Glomerular endothelial cell (primary cell): ENCODE measurements at regions not wholly inside any gene's neighbourhood (a gene's known extent, or its start where the extent isn't known, plus 50 kb on each side); places are given as distances from the start of the nearest gene placed in this dataset.

Experiments
- DNase-seq: peaks from one replicate; pipeline ENCODE4 v3.0.0-alpha.2; 2011; ENCODE audit warnings: low read depth, low spot score; ENCODE audit errors: extremely low read depth

DNA sequence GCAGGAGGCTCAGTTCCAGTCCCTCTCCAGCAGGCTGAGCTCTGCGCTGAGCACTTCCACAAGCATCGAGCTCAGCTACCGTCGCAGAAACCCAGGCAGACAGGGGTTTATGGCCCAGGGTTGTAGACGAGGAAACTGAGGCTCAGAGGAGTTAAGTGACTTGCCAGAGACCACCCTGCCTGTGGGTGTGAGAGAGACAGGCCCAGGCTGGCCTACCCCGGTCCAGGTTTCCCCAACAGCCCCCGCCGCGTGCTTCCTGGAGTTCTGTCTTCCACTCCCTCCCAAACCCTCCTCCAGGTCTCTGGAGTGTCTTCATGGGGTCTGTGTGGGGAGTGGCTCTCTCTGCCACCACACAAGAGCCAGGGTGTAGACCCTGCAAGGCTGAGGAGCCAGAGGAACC lies 615.9 kb downstream of the PTPRU start:
- no peak for DNase-seq

DNA sequence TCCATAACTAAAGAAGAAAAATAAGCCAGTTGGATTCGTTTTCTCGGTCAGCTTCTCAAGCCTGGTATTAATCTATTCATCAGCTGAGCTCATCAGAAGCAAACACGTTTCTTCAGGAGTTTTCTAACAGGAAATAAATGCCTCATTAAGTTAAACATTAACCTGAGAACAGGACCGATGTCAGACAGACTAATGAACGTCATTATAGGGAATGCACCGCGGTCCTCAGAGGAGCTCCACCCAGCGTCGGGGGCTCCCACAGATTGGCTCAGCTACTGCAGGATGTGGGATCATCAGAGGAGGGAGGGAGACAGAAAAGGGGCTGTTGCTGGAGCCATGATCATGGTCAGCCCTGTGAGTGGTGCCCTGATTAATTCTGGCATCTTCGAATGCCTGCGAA lies 615.4 kb downstream of the PTPRU start:
- no peak for DNase-seq

DNA sequence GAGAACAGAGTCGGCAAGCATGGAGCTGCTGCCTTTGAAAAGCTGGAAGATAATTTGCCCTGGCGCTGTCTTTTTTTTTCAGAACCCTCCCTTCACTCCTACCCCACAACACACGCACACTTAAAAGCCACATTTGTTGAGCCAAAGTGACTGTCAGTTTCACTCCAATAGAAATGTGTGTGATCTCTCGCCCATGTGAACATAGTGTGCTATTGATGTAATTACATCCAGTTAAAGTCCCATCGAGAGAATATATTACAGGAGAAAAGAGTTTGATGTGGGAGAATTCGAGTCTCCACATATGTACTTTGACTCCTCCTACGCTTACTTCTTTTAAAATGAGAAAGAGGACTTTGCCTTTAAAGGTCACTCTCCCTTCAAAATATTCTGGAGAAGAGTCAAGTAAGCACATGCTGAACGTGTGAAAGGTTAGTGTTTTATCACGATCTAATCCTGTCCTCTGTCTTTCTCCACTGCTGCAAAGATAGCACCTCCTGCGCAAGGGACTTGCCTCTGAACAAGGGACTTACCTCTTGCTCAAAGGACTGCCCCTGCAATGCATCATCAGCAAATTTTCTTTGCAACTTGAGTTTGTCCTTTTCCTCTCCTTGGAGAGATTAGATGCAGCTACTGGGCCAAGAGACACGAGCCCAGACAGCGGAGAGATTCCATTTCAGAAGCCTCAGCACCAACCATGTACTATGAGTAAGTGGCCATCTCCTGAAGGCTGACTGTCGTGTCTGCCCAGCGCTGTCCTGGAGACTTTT lies 613.9 kb downstream of the PTPRU start:
- DNase-seq = no peak

DNA sequence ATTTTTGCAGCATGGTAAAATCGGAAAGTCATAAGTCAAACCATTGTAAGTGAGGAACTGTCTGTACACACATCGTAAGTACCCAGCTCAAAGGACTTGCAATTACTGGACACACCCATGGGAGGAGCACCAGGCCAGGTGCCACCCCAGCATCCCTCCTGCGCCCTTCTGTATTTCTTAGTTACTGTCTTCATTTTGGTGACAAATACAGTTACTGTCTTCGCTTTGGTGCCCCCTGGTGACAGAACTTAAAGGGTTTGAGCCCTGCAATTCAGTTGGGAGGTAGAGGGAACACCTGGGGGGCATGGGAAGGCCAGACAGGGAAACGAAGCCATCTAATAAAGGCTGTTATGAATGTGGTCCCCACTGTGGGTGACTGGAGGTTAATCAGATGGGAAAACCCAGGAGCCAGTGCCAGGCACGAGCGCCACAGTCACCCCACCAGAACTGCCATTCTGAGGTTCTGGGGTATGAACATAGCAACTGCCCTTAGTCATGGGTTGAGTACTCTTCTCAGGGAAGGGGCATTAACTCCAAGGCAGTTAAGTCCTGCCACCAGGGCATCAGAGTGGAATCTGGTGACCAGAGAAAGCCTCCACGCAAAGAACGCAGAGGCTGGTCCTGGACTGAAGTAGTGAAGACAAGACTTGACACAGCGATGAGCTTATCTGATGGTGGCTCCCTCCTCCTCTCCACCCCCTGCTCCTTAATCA lies 612.9 kb downstream of the PTPRU start:
- DNase-seq = no peak

DNA sequence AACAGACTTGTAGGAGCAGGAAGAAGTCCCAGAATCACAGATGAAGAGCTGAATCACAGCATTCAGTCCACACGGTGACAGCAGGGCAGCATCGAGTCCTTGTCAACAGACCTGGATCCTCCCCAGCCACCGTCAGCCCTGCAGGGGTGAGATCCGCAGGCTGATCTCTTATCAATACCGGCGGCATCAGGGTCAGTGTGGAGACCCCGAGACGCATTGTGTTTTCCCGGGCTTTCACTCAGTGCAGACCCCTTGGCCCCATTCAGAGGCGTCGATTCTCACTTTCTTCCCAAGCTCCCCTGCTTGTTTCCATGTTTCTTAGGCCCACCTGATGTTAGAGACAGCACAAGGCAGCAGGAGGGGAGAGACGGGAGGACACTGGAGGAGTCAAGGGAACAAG lies 609.6 kb downstream of the PTPRU start:
- no peak for DNase-seq

DNA sequence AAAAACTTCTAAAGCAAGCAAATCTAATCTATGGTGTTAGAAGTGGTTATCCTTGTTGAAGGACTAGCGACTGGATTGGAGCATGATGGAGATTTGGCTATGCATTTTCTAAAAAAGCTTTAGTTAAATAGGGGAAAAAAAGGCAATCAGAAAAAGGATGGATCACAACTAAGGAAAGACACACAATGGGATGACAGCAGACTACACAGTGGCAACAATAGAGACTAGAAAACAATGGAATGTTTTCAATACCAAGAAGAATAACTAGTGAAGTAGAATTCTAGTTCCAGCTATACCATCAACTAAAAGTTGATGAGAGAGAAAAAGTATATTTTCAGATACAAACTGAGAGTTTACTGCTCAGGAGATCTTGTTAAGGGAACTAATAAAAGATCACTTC lies 605.8 kb downstream of the PTPRU start:
- no peak for DNase-seq

DNA sequence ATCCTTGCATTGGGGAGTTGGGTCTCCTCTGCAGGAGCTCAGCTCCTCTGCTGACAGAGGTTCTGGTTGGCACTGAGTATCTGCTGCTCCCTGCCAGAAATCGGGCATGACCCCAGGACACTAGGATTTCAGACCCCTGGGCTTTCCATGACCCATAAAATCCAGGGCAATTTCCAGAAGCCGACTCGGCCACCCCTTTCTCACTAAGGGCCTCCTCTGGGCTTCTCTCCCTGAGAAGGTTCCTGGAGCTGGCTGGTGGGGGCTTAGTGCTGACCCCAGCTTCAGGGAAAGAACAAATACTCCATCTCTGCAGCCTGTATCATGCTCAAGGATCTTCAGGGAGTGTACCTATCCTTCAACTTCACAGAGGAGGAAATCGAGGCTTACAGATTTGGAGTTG lies 603.4 kb downstream of the PTPRU start:
- no peak for DNase-seq

DNA sequence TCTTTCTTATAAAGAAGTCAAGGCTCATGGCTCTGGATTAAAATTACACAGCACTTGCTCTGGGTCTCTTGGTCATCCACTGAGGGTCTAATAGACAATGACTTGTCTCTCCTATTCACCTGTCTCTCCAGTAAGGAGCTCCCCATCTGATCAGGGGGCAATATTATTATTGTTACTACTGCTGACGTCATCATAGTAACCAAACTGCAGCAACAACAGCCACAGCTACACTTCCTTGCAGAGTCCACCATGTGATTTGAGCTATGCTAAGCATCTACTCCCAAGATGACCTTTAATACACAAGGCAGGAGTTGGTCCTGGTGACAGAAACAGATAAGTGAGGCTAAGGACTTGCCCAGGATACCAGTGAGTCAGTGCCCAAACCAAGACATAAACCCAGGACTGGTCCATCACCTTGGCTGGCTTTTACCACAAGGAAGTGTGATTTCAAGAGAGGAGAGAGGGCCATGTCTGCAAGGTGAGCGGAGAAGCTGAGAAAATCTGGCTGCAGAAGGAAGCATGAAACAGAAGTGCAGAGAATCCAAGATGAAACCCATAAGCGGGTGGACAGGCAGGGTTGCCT lies 602.5 kb downstream of the PTPRU start:
- DNase-seq = no peak

DNA sequence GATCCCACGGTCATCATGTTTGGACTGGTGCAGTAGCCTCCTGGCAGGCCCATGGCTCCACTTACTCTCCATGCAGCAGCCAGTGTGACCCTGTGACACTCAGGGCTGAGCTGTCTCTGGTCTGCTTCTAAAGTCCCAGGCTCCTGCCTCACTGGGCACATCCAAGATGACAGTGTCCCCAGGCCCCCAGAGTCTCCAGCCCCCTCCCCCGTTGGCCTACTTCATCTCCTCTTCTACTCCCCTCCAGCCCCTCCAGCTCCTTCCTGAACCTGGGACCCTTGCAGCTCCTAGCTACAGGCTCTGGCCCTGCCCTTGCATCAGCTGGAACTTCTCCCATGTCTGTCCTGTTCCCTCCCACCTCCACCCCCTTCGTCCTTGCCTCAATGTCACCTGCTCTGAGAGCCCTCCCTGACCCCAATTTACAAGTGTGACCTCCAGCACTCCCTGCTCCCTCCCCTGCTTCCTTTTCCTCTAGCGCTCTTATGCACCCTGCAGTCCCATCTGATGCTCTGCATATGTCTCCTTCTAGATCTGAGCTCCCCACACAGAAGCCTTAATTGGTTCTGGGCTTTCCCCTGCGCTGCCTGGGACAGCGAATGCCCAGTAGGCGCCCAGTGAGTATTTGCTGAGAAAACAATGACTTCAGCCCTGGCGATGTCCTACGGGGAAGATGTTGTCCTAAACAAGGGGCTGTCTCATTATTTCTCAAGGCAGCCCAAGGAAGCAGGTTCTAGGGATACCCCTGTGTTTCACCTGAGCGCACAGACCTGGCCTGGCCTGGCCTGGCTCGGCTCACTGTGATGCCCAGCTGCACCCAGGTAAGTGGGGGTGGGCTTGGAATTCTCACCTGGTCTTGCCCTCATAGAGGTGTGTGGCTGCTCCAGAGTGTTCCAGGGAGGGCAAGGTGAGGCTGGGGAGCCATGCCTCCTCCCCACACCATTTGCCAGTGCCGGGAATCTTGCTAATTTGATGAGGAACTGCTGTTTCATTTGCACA lies 600.6 kb downstream of the PTPRU start:
- DNase-seq = no peak

DNA sequence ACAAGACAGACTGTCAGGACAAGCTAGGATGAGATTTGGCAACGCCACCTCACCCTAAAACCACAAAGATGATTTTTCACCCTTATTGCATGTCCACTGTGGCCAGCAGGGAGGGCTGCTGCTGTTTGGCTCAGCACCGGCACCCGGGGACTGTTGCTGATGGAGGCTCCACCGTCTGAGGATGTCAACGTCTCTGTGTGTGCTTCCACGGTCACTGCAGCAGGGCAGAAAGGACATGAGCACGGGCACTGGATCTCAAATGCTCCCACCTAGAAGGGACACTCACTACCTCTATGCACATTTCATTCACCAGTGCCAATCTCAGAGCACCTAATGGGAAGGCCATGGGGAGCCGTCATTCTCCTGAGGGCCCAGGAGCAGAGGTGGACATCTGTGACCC lies 599.6 kb downstream of the PTPRU start:
- DNase-seq = no peak

DNA sequence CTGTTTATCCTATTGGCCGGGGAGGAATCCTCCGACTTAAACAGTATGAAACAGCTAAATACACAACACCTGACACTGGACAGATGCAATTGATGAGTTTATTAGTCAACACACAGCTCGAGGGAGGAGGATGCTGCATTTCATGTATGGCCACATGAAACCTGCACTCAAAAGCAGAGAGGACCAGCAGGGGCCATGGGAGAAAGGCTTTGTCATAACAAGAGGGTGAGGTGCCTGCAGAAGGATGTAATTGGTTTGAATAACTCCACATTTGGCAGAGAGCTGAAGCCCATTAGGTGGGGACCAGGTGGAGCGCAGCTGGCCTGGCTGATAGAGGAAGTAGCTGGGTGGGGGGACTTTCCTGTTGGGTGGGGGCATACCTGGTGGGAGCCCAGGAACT lies 599.1 kb downstream of the PTPRU start:
- no peak for DNase-seq

DNA sequence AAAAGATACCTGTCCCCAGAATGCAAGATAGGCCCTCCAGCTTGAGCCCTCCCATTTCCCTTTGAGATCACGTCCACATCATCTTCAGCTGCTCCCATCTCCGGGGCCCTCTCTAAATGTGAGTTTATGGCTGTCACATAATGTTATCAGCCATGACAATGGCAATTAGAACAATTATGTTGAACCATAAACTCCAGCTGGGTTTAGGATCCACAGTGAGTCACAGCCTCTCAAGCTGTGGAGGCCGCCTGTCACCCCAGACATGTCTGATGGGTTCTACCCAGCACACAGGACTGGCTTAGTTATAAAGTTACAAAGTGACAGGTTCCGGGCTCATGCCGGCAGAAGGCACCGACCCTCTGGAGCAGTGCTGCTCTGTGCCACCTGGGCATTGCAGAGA lies 597.3 kb downstream of the PTPRU start:
- no peak for DNase-seq

DNA sequence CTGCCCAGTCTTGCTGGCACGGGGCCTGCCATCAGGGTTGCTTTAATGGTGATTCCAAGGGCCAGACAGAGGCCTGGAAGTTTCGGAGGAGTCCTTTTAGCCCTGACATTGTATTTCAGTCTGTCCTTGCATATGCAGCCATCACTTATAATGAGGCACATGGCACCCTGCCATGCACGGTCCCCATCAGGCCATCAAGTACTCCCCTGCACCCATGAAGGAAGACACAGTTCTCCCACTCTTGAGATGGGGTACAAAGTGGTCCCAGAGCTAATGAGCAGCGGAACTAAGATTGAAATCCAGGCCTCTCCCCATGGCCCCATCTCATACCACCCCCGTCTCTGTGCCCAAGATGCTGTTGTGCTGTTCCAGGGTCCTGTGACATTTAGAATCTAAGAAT lies 596.6 kb downstream of the PTPRU start:
- DNase-seq = no peak

DNA sequence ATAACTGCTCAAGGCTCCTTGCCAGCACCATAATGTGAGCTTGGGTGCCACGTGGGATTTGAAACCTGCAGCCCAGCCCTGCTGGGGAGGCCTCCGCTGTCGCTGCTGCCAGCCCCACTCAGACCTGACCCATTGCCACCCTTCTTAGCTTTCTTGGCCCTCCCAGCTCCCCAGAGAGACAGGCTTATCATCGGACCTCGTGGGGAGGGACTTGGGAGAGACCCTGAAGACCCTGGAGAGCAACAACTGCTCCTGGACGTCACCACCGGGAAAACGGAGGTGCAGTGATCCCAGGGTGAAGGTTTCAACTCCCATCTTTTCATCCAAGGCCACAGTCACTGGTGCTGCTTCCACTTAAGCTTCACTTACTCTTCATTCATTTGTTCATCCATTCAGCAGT lies 596.1 kb downstream of the PTPRU start:
- DNase-seq = no peak

DNA sequence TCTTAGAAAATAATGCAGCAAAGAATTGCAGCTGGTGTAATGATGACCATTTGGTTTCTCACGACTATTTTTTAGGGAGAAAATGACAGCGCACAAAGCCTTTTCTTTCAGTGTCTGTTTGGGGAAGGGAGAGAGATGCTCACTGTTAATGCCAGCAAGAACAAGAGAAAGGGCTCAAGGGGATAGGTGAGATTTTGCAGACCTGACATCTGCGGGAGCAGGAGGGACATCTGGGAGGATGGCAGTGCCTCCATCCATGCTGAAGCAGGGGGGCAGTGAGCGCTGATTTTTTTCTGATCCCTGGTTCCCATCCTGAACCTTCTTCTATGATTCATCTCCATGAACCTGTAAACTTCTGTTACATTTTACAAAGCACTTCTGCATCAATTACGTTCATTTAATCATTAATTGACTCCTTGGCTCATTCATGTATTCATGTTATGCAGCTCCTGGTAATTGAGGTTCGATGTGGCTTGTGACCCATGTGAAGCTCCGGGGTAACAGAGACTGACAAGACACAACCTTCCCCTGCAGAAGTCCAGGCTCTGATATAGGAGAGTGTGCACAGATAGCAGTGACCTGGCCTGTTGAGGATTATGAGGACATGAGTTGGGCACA lies 595.3 kb downstream of the PTPRU start:
- DNase-seq = no peak

DNA sequence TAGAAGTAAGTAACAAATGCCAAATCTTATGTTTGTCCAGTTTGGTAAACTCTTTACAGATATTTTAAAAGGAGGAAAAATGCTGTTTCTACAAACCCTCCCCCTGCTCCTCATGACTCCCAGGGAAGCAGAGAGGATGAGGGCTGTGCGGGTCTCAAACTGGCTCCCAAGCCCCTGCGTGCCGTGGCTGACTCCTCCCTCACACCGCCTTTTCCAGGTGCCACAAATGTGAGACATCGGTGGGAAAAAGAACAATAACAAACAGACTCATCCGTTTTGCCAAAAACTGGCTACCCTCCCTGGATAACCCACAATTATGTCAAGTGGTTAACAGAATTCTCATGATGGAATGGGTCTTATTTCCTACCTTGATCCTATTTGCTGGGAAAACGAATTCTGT lies 594.6 kb downstream of the PTPRU start:
- no peak for DNase-seq

DNA sequence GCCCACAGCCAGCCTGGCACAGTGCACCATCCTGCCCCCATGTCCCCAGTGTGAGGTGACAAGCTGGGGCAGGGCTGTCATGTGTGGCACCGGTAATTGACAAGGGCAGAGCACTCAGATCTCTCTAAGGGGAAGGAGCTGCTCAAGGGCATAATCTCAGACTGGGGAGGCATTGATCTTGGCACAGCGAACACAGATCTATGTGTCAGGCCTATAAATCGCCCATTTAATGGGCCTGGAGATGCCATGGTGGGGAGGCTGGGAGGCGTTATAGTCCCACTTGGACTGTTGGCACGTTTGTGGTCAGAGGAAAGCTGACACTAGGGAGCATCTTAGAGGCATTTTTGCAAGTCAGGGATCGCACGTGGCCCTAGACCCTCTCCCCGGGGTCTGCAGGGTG lies 594.1 kb downstream of the PTPRU start:
- DNase-seq = no peak

DNA sequence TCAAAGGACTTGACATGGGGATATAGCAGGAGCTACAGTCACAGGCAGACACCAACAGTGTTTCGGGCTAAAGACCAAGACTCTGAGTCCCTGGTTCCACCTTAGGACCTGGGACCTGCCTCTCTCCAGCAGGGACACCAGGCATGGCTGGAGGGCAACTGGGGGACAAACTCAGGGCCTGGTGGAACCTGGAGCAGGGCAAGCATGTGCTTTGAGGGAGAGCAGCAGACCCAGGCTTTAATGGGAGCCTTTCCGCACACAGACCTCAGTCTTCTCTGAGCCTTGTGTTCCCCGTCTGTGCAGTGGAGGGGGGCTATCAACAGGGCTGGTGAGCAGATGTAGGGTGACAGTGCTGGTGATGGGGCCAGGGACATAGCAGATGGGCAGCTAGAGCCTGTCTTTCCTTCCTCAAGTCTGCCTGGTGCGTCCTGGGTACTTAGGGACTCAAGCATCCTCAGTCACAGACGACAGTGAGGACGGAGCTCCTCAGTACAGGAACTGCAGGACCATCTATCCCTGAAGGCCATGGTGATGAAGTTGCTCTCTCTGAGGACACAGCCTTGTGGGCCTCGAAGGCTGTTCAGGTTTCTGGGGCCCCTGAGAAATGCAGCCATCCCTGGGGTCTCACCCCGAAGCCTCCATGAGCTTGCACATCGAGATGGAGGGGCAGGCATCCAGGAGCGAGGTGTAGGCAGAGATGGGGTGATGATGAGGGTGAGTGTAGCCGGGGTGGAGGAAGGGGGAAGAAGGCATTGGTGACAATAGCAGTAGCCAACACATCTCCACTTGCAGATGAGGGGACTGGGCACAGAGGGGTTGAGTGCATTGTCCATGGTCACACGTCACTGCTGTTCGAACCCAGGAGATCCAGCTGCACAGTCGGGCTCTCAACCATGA lies 593.4 kb downstream of the PTPRU start:
- DNase-seq = no peak
